ENCODE measurements at regions not wholly inside any gene's neighbourhood (a gene's known extent, or its start where the extent isn't known, plus 50 kb on each side); places are given as distances from the start of the nearest gene placed in this dataset.

GRCh38 chr1:109816175-109816811 lies 52.6 kb upstream of the EPS8L3 start:
- Histone ChIP-seq H3K9me3 (ENCODE audit: insufficient read depth, low read length) (peaks cover 13% of the 10 kb centered on the region), H3K4me3 (ENCODE audit: insufficient read length, low read depth) (no peak overlapping the region), H3K4me1 (ENCODE audit: insufficient read depth, insufficient read length) (no peaks in the 10 kb centered on the region), H3K9ac (ENCODE audit: insufficient read length, low read depth) (no peak overlapping the region), H3K27me3 (ENCODE audit: insufficient read depth, insufficient read length) (no peaks in the 10 kb centered on the region), H3K36me3 (ENCODE audit: insufficient read depth, insufficient read length, low read length) (no peaks in the 10 kb centered on the region)
- TF ChIP-seq YY1 (IDR thresholded peaks at IDR 0.05; ENCODE audit: insufficient read depth, insufficient read length), result no peak
- TF ChIP-seq SUZ12 (IDR thresholded peaks at IDR 0.05; ENCODE audit: extremely low read depth, insufficient read depth, insufficient read length), result no peak
- TF ChIP-seq ZNF274 (IDR thresholded peaks at IDR 0.05; ENCODE audit: low read depth, low read length), result no peak
- DNase-seq (ENCODE audit: low read depth, low spot score), result no peak

- Histone ChIP-seq H3K4me1 (ENCODE audit: insufficient read depth, insufficient read length) (no peaks in the 10 kb centered on the region), H3K4me3 (ENCODE audit: insufficient read length, low read depth) (no peak overlapping the region), H3K36me3 (ENCODE audit: insufficient read depth, insufficient read length, low read length) (no peaks in the 10 kb centered on the region), H3K27me3 (ENCODE audit: insufficient read depth, insufficient read length) (no peaks in the 10 kb centered on the region), H3K9ac (ENCODE audit: insufficient read length, low read depth) (no peak overlapping the region), H3K9me3 (ENCODE audit: insufficient read depth, low read length) (peaks cover 13% of the 10 kb centered on the region)
- TF ChIP-seq YY1 (IDR thresholded peaks at IDR 0.05; ENCODE audit: insufficient read depth, insufficient read length) (no peak), SUZ12 (IDR thresholded peaks at IDR 0.05; ENCODE audit: extremely low read depth, insufficient read depth, insufficient read length) (no peak), ZNF274 (IDR thresholded peaks at IDR 0.05; ENCODE audit: low read depth, low read length) (no peak)
- no peak for DNase-seq (ENCODE audit: low read depth, low spot score)
Observed at GRCh38 chr1:109815809-109816174, 52.1 kb upstream of the EPS8L3 start.

GRCh38 chr1:109814993-109815786 lies 51.5 kb upstream of the EPS8L3 start:
- no peak overlapping the region for H3K4me3 ChIP-seq (ENCODE audit: insufficient read length, low read depth)
- no peak for DNase-seq (ENCODE audit: low read depth, low spot score)
- H3K4me1 ChIP-seq (ENCODE audit: insufficient read depth, insufficient read length), result no peaks in the 10 kb centered on the region
- no peak overlapping the region for H3K9ac ChIP-seq (ENCODE audit: insufficient read length, low read depth)
- H3K9me3 ChIP-seq (ENCODE audit: insufficient read depth, low read length), result peaks cover 13% of the 10 kb centered on the region
- TF ChIP-seq SUZ12 (IDR thresholded peaks at IDR 0.05; ENCODE audit: extremely low read depth, insufficient read depth, insufficient read length) (no peak), YY1 (IDR thresholded peaks at IDR 0.05; ENCODE audit: insufficient read depth, insufficient read length) (no peak), ZNF274 (IDR thresholded peaks at IDR 0.05; ENCODE audit: low read depth, low read length) (no peak)
- no peaks in the 10 kb centered on the region for H3K36me3 ChIP-seq (ENCODE audit: insufficient read depth, insufficient read length, low read length)
- H3K27me3 ChIP-seq (ENCODE audit: insufficient read depth, insufficient read length), result no peaks in the 10 kb centered on the region

GRCh38 chr1:109814223-109814622 lies 50.5 kb upstream of the EPS8L3 start:
- Histone ChIP-seq H3K9me3 (ENCODE audit: insufficient read depth, low read length) (peaks cover 13% of the 10 kb centered on the region), H3K27me3 (ENCODE audit: insufficient read depth, insufficient read length) (no peaks in the 10 kb centered on the region), H3K36me3 (ENCODE audit: insufficient read depth, insufficient read length, low read length) (no peaks in the 10 kb centered on the region), H3K9ac (ENCODE audit: insufficient read length, low read depth) (no peak overlapping the region), H3K4me3 (ENCODE audit: insufficient read length, low read depth) (no peak overlapping the region), H3K4me1 (ENCODE audit: insufficient read depth, insufficient read length) (no peaks in the 10 kb centered on the region)
- no peak for DNase-seq (ENCODE audit: low read depth, low spot score)
- TF ChIP-seq SUZ12 (IDR thresholded peaks at IDR 0.05; ENCODE audit: extremely low read depth, insufficient read depth, insufficient read length), result no peak
- TF ChIP-seq ZNF274 (IDR thresholded peaks at IDR 0.05; ENCODE audit: low read depth, low read length), result no peak
- no peak for TF ChIP-seq YY1 (IDR thresholded peaks at IDR 0.05; ENCODE audit: insufficient read depth, insufficient read length)
